Esophagus muscularis mucosa (tissue), 3 donors: ENCODE measurements at regions not wholly inside any gene's neighbourhood (a gene's known extent, or its start where the extent isn't known, plus 50 kb on each side); places are given as distances from the start of the nearest gene placed in this dataset.

Source experiments
- CTCF ChIP-seq, 3 experiments: fragments of 200-600 bp in 2 of 3; fragments of 450-650 bp in 1 of 3; sonication (generic) in 2 of 3; IDR thresholded peaks; one replicate each; pipeline ENCODE4 v1.5.1; 2017 to 2019; ENCODE audit warnings: antibody characterized with exemption in 3 of 3, mild to moderate bottlenecking in 2 of 3, moderate library complexity in 1 of 3
- POLR2A ChIP-seq: fragments of 450-650 bp; IDR thresholded peaks from one replicate; pipeline ENCODE4 v1.6.1; 2017; ENCODE audit warnings: antibody characterized with exemption, moderate library complexity, mild to moderate bottlenecking, low read depth
- POLR2AphosphoS5 ChIP-seq, 2 donors: sonication (generic); formaldehyde crosslinking; IDR thresholded peaks; one replicate each; pipeline ENCODE4 v1.6.1; 2017; ENCODE audit warnings: antibody characterized with exemption in 2 of 2

GRCh38 chr12:38149395-38150073 is 167.0 kb upstream of the ALG10B start:
- TF ChIP-seq CTCF (IDR thresholded peaks at IDR 0.05) = no peak
- TF ChIP-seq POLR2AphosphoS5 (IDR thresholded peaks at IDR 0.05) = no peak
- no peak for TF ChIP-seq POLR2A
